ENCODE measurements at regions not wholly inside any gene's neighbourhood (a gene's known extent, or its start where the extent isn't known, plus 50 kb on each side); places are given as distances from the start of the nearest gene placed in this dataset.
"Not testable (repeated sequence)": the region's sequence is repeated elsewhere in the genome, so short reads cannot be mapped to it uniquely, and the experiment has no call there.

GRCh38 chr1:183620-184335 lies 267.7 kb downstream of the OR4F29 start:
- TF ChIP-seq CTCF (IDR thresholded peaks at IDR 0.05); REST (IDR thresholded peaks at IDR 0.05; ENCODE audit: insufficient read depth in 1 of 2, low read depth in 2 of 2, low read length in 1 of 2); POLR2AphosphoS5 (IDR thresholded peaks at IDR 0.05; ENCODE audit: low read depth, low read length); TCF7L2 (IDR thresholded peaks at IDR 0.05; ENCODE audit: low read depth, low read length): not testable (repeated sequence)

Measured in Panc1 (cell line).